GM13976 (cell line): ENCODE measurements at regions not wholly inside any gene's neighbourhood (a gene's known extent, or its start where the extent isn't known, plus 50 kb on each side); places are given as distances from the start of the nearest gene placed in this dataset.

Experiments used
- DNase-seq: peaks from one replicate; pipeline ENCODE4 v3.0.0; 2012; ENCODE audit warnings: low spot score
- CTCF ChIP-seq: IDR thresholded peaks from 2 replicates; pipeline ENCODE4 v1.5.1; 2012; ENCODE audit warnings: borderline replicate concordance, mild to moderate bottlenecking; ENCODE audit not compliant: insufficient read depth; ENCODE audit errors: extremely low read depth, missing control alignments, control extremely low read depth
- in situ Hi-C: fragments of 300-500 bp; cut with MboI; formaldehyde crosslinking; loops from one replicate; pipeline ENCODE4 v1.12.0; 2022; ENCODE audit warnings: low sequenced_read_pairs, mixed read lengths, inconsistent platforms; ENCODE audit not compliant: unreplicated experiment

- in situ Hi-C loops = no loop called here
- TF ChIP-seq CTCF = no peak
Measured at GRCh38 chr7:68694656-68695055, 903.6 kb upstream of the AUTS2 start.

DNA sequence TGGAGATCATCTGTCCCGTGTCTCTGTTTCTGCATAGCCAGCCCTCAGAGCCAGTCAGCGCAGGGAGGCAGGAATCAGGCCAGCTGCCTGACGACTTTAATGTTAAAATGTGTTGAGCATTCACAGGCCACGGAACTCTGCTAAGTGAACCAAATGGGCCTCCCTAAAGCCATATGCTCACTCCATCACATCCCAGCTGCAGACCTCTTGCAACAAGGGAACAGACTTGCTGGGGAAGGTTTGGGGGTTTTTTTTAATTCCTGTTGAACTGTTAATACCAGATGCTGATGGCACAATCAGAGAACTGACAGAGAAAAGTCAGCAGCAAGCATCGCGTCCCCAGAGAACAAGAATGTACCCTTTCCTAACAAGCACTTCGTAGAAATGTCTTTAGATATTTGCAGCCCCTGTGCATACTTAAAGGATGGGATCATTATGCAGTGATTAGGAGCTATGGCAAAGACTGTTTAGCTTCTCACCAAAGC is 900.4 kb upstream of the AUTS2 start:
- TF ChIP-seq CTCF = no peak

More at GRCh38 chr7:68694656-68695055, 903.6 kb upstream of the AUTS2 start:
- DNase-seq = no peak

DNA sequence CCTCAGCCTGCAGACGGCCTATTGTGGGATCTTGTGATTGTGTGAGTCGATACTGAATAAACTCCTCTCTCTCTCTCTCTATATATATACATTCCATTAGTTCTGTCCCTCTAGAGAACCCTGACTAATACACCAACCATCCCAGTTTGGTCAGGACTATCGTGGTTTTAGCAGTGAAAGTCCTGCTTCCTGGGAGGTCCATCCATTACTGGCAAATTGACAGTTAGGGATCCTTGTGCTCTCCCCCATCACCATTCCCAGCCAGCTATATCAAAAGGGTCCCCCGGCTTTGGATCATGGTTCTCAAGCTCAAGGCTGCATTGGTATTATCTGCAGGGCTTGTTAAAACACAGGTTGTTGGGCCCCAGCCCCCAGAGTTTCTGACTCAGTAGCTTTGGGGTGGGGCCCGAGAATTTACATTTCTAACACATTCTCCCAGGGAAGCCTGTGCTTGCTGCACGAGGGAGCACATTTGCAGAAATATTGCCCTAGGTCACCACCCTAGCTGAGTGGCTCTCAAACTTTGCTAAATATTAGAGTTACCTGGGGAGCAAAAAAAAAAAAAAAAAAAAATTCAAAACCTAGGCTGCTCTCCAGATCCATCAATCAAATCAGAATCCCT is 899.1 kb upstream of the AUTS2 start:
- DNase-seq = no peak
- TF ChIP-seq CTCF = no peak
- in situ Hi-C loops = no loop called here

More for the DNA sequence above, 900.4 kb upstream of the AUTS2 start:
- no peak for DNase-seq
- in situ Hi-C loops = no loop called here

DNA sequence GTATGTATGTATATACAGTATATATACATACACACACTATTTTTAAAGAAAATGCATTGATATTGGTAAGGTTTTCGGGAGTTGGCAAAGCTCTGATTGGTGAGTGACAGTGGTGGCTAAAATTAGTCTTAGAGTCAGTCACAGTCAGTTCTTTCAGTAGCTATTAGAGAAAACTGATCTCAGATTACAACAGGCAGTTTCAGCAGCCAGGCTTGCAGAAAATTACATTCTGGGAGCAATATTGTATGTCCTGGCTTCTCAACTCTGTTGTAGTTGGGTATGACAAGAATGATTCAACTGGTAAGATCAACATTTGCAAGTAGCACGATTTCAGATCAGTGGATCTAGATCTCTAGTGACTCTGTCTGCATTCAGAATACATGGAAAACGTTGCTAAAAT is 897.9 kb upstream of the AUTS2 start:
- in situ Hi-C loops = no loop called here
- DNase-seq = no peak
- no peak for TF ChIP-seq CTCF

DNA sequence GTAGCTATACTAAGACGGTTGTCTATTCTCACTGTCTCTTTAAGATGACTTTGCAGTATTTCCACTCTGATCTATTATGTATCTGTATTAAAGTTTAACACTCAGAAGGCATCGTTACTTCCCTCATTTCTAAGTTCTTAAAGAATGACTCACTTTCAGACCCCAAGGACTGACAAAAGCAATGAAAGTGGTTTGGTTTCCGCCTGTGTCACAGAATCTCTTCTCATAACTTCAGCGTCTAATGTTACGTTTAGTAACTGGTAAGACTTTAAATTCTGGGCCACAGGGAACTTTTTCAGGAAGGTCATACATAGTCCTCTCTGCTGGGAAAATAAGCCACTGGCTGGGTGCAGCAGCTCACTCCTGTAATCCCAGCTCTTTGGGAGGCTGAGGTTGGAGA is 892.0 kb upstream of the AUTS2 start:
- no peak for DNase-seq
- in situ Hi-C loops = no loop called here
- no peak for TF ChIP-seq CTCF

DNA sequence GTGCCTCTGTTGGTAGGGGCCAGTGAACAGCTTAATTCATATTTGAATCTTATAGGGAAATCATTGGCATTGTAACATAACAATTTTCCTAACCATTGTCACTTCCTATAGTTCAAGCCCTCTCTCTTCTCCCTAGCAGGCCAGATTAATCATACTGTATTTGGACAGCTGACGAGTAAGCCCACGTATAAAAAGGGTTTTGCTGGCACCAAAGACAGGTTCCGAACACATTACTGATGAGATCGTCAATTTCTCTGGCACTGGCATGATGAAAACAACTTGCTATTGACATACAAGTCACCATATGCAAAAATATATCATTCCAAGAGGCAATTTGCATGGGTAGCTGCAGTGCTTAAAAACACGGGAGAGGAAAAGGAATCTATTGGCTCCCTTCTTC is 891.1 kb upstream of the AUTS2 start:
- DNase-seq = no peak
- TF ChIP-seq CTCF = no peak
- in situ Hi-C loops = no loop called here

DNA sequence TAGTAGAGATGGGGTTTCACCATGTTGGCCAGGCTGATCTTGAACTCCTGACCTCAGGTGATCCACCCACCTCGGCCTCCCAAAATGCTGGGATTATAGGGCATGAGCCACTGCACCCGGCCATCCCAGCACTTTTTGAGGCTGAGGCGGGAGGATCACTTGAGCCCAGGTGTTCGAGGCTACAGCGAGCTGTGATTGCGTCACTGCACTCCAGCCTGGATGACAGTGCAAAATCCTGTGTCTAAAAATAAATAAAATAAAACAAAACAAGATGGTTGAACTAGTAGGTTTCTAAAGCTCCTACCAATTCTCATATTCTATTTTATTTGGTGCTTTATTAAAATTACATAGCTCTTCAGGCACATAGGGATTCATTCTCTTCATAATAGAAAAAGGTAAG is 890.3 kb upstream of the AUTS2 start:
- no peak for TF ChIP-seq CTCF
- no peak for DNase-seq
- in situ Hi-C loops = no loop called here
